ENCODE measurements at regions not wholly inside any gene's neighbourhood (a gene's known extent, or its start where the extent isn't known, plus 50 kb on each side); places are given as distances from the start of the nearest gene placed in this dataset.
A peak's percentile ranks its signal among the peaks of the same experiment; 100 is the strongest.

DNA sequence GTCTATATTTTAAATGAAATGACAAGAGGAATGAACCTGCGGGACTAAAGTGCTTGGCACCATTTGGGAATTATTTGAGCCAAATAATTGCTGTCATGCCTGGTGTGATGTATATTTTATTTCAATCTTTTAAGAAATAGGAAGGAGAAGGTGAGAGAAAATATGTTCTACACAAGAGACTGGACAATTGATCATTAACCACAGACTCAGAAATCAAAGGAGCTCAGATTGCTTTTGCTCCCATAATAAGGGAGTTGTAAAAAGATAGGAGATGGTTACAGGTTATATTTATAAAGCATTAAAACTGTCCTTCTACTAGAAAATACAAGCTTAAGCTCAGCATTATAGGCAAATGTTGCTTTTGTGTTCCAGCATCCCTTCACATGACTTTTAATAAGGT, 515.2 kb upstream of the SULF2 start:
- Histone ChIP-seq H3K4me2 (no peak overlapping the region), H3K9me3 (replicated peaks in 1 of 11) (peaks cover 0 to 14% (median 9%) of the 10 kb centered on the region in 11 experiments; a peak in 16 of 22 replicates), H3K4me1 (peaks cover 0 to 10% (median 6%) of the 10 kb centered on the region in 10 experiments; a peak in 9 of 20 replicates), H3K4me3 (no peak overlapping the region), H3K27me3 (no peaks in the 10 kb centered on the region), H4K20me1 (no peaks in the 10 kb centered on the region), H3K9ac (no peak overlapping the region), H3K36me3 (0 out of 22 replicates have a peak, but pooled peaks cover 0 to 3% (median 0%) of the 10 kb centered on the region in 11 experiments), H3K27ac (no peak overlapping the region)
- no peak for TF ChIP-seq Cebpa-rat (IDR thresholded peaks at IDR 0.05)

DNA sequence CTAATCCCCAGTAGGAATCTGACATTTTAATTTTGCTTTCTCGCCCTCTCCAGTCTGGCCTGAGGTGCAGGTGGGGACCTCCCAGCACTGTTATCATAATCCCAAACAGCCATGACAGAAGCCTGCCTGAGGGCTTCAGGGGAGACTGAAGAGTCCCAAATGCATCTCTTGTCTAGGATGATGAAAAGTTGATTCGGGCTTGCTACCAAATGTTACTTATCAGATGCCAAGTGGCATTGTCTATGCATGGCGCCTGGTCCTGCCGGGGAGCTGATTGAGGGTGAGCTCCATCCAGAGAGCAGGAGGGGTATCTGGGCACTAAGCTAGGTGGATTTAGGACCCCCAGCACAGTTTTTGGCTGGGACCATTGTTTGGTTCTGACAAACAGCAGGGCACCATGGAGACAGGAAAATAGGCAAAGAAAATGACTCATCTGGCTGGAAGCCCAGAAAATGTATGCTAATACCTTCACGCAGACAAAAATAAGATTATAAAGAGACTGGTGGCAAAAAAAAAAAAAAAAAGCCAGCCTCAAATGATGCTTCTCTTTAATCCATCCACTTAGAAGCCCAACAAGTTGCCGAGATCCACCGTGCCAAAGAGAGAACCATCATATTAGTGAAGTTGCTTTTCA, 513.7 kb upstream of the SULF2 start:
- Histone ChIP-seq H3K36me3 (0 out of 22 replicates have a peak, but pooled peaks cover 0 to 3% (median 0%) of the 10 kb centered on the region in 11 experiments), H3K27ac (peak overlapping the region in 2 of 11 experiments; percentile 22 to 64; a peak in 3 of 22 replicates), H3K9ac (no peak overlapping the region; a peak in 1 of 22 replicates), H3K9me3 (replicated peaks in 1 of 11) (peaks cover 0 to 14% (median 9%) of the 10 kb centered on the region in 11 experiments; a peak in 16 of 22 replicates), H3K4me2 (peak overlapping the region in 4 of 11 experiments; percentile 1 to 53 (median 30); a peak in 6 of 22 replicates), H3K4me1 (peaks cover 10 to 22% (median 13%) of the 10 kb centered on the region in 10 experiments), H4K20me1 (no peaks in the 10 kb centered on the region), H3K4me3 (no peak overlapping the region), H3K27me3 (no peaks in the 10 kb centered on the region)
- TF ChIP-seq Cebpa-rat (IDR thresholded peaks at IDR 0.05) = no peak

DNA sequence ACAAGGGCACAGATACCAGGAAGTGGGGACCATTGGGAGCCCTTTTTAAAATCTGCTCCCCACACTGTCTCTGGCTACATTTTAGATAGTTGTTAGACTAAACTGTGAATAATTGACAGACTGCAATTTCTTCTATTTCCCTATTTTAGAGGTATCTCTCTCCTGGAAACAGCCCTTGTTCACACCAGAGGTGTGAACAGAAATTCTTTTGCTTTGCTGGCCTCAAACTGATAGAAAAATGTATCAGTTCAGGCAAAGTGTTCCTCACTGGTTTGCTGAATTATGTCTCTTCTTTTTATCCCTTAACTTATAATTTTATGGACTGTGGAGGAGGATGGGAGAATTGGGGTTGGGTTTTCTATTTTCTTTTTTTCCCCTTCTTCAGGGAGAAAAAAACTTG, 513.2 kb upstream of the SULF2 start:
- peaks cover 0 to 14% (median 9%) of the 10 kb centered on the region in 11 experiments; a peak in 16 of 22 replicates for H3K9me3 ChIP-seq (replicated peaks in 1 of 11)
- no peak overlapping the region; a peak in 1 of 22 replicates for H3K9ac ChIP-seq
- TF ChIP-seq Cebpa-rat (IDR thresholded peaks at IDR 0.05) = no peak
- peak overlapping the region in 1 of 11 experiments; percentile 28; a peak in 2 of 22 replicates for H3K4me2 ChIP-seq
- peaks cover 10 to 26% (median 13%) of the 10 kb centered on the region in 10 experiments for H3K4me1 ChIP-seq
- no peaks in the 10 kb centered on the region for H3K27me3 ChIP-seq
- no peaks in the 10 kb centered on the region for H4K20me1 ChIP-seq
- peak overlapping the region in 2 of 11 experiments; percentile 22 to 64; a peak in 3 of 22 replicates for H3K27ac ChIP-seq
- H3K36me3 ChIP-seq = 0 out of 22 replicates have a peak, but pooled peaks cover 0 to 3% (median 0%) of the 10 kb centered on the region in 11 experiments
- no peak overlapping the region for H3K4me3 ChIP-seq

DNA sequence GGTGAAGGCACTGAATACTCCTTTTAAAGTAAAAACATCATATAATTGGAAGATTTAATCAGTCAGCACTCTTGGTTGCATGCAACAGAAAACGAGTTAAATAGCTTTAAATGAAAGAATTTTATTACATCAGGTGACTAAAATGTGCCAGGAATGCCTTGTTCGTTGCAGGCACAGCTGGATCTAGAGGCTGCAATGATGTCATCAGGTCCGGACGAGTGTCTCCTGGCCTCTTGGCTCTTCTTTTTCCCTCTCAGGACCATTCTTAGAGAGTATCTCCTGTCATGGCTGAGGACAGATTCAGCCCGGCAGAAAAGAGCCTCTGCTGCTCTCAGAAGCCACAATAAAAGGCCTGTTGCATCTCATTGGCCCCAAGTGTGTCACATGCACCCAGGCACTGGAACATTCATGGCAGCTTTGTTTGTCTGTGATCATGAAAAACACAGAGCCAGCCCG, 510.7 kb upstream of the SULF2 start:
- H3K9me3 ChIP-seq (replicated peaks in 1 of 11) = peaks cover 0 to 14% (median 9%) of the 10 kb centered on the region in 11 experiments; a peak in 16 of 22 replicates
- H3K4me3 ChIP-seq = no peak overlapping the region
- no peaks in the 10 kb centered on the region for H3K27me3 ChIP-seq
- no peak for TF ChIP-seq Cebpa-rat (IDR thresholded peaks at IDR 0.05)
- H3K9ac ChIP-seq = no peak overlapping the region
- no peak overlapping the region for H3K27ac ChIP-seq
- H4K20me1 ChIP-seq = no peaks in the 10 kb centered on the region
- peaks cover 10 to 35% (median 16%) of the 10 kb centered on the region in 10 experiments for H3K4me1 ChIP-seq
- 0 out of 22 replicates have a peak overlapping the region, but pooled peaks of 1 of the 11 experiments have one; percentile 6 for H3K4me2 ChIP-seq
- H3K36me3 ChIP-seq = 0 out of 22 replicates have a peak, but pooled peaks cover 0 to 3% (median 0%) of the 10 kb centered on the region in 11 experiments

DNA sequence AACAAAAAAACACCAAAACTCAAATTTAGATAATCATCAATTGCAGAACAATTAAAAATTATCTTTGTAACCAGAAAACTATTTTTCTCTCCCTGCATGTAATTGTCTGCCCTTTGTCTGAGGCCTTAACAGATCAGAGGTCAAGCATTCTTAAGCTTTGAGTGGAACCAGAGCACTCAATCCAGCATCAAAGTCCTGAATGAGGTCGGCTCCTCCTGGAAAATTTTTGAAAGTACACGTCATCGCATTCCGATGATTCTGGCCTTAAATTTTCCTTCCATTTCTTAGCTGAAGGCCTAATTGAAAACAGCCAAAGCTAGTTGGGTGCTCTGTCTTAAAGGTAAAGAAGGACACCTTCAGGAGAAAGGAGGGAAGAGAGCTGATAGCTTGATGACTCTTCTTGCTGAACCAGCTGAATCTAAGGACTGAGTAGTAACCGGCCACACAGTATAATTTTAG, 510.2 kb upstream of the SULF2 start:
- no peak for TF ChIP-seq Cebpa-rat (IDR thresholded peaks at IDR 0.05)
- 0 out of 22 replicates have a peak, but pooled peaks cover 0 to 3% (median 0%) of the 10 kb centered on the region in 11 experiments for H3K36me3 ChIP-seq
- H3K4me1 ChIP-seq = peaks cover 10 to 40% (median 18%) of the 10 kb centered on the region in 10 experiments
- H3K27me3 ChIP-seq = no peaks in the 10 kb centered on the region
- no peaks in the 10 kb centered on the region for H4K20me1 ChIP-seq
- no peak overlapping the region for H3K4me2 ChIP-seq
- peaks cover 0 to 14% (median 9%) of the 10 kb centered on the region in 11 experiments; a peak in 16 of 22 replicates for H3K9me3 ChIP-seq (replicated peaks in 1 of 11)
- no peak overlapping the region for H3K9ac ChIP-seq
- no peak overlapping the region for H3K27ac ChIP-seq
- no peak overlapping the region for H3K4me3 ChIP-seq

DNA sequence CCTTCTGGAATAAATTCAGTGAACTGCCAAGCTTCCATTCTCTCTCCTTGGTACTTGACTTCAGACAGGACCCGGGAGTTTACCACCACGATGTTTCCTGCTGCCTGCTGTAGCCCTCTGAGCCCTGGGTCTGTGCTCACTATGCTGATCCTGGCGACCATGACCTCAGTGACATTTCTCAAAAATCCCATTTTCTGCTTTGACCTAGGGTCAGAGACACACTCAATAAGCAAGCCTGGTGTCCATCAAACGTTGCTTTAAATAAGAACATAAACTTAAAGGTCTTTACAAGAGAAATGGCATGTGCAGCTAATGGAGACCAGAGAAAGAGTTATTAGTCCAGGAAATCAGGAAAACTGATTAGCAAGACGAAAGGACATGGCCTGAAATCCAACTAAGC, 509.7 kb upstream of the SULF2 start:
- Histone ChIP-seq H3K27me3 (no peaks in the 10 kb centered on the region), H4K20me1 (no peaks in the 10 kb centered on the region), H3K9ac (no peak overlapping the region), H3K27ac (0 out of 22 replicates have a peak overlapping the region, but pooled peaks of 1 of the 11 experiments have one; percentile 8), H3K9me3 (replicated peaks in 1 of 11) (peaks cover 0 to 14% (median 9%) of the 10 kb centered on the region in 11 experiments; a peak in 16 of 22 replicates), H3K4me3 (no peak overlapping the region), H3K4me2 (peak overlapping the region in 6 of 11 experiments; percentile 26 to 65 (median 42); a peak in 5 of 22 replicates), H3K36me3 (0 out of 22 replicates have a peak, but pooled peaks cover 0 to 3% (median 0%) of the 10 kb centered on the region in 11 experiments), H3K4me1 (peaks cover 11 to 45% (median 20%) of the 10 kb centered on the region in 10 experiments)
- no peak for TF ChIP-seq Cebpa-rat (IDR thresholded peaks at IDR 0.05)

DNA sequence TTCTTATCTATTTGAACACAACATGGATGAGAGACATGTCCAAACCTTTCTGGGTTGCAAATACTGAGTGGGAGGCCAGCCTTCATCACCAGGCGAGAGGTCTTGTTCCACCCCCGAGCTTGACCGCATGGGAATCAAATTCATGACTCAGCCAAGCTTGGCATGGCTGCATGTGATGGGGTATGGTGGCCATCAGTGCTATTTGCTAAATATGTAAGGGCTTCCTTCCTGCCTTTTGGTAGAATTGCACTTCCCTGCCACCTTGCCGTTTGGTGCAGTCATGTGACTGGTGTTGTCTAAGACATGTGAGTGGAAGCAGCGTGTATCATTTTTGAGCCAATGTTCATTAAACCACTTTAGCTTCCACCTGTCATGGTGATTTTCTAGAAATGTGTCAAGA, 508.9 kb upstream of the SULF2 start:
- H3K27ac ChIP-seq = no peak overlapping the region
- peak overlapping the region; percentile 15 to 65 (median 45); a peak in 20 of 22 replicates for H3K4me2 ChIP-seq
- H3K4me1 ChIP-seq = peaks cover 12 to 45% (median 21%) of the 10 kb centered on the region in 10 experiments
- H3K9ac ChIP-seq = no peak overlapping the region
- H3K36me3 ChIP-seq = 0 out of 22 replicates have a peak, but pooled peaks cover 0 to 3% (median 0%) of the 10 kb centered on the region in 11 experiments
- peaks cover 0 to 14% (median 9%) of the 10 kb centered on the region in 11 experiments; a peak in 16 of 22 replicates for H3K9me3 ChIP-seq (replicated peaks in 1 of 11)
- no peak overlapping the region for H3K4me3 ChIP-seq
- no peak for TF ChIP-seq Cebpa-rat (IDR thresholded peaks at IDR 0.05)
- no peaks in the 10 kb centered on the region for H3K27me3 ChIP-seq
- H4K20me1 ChIP-seq = no peaks in the 10 kb centered on the region

DNA sequence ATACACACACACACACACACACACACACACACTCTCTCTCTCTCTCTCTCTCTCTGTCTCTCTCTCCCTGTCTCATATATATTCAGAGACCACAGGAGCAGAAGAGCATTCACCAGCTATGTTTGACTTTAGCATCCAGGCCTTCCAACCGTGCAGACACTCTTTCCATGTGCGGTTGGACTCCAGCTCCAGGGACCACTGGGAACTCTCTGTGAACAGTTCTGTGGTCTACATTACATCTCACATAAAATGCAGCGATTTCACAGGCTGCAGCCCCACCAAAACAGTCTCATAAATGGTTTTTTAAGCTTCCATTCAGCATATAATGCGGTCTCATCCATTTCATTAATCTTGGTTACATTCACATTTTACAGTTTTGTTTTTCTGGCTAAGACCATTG, 508.4 kb upstream of the SULF2 start:
- Histone ChIP-seq H3K4me3 (no peak overlapping the region), H3K27ac (no peak overlapping the region), H4K20me1 (no peaks in the 10 kb centered on the region), H3K4me2 (peak overlapping the region in 1 of 11 experiments; percentile 26; a peak in 1 of 22 replicates), H3K9ac (no peak overlapping the region), H3K36me3 (0 out of 22 replicates have a peak, but pooled peaks cover 0 to 3% (median 0%) of the 10 kb centered on the region in 11 experiments), H3K9me3 (replicated peaks in 1 of 11) (peaks cover 0 to 14% (median 9%) of the 10 kb centered on the region in 11 experiments; a peak in 16 of 22 replicates), H3K4me1 (peaks cover 11 to 40% (median 19%) of the 10 kb centered on the region in 10 experiments), H3K27me3 (no peaks in the 10 kb centered on the region)
- no peak for TF ChIP-seq Cebpa-rat (IDR thresholded peaks at IDR 0.05)

DNA sequence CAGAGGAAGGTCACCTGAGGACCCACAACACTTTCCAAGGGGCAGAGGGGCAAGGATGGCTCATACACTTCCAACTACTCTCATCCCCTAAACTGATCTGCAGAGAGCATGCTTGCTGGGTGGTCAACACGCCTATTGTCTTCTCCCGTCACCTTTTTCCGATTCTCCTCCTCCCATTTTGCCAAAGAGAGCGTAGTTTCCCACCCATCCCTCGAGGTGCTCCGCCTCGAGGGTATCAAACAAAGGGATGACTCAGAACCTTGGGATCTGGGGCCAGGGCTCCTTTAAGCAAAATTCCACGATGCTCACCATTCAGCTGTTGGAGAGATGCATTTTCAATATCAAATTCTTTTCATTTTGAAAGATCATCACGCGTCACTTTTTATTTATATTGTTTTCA, 507.5 kb upstream of the SULF2 start:
- TF ChIP-seq Cebpa-rat (IDR thresholded peaks at IDR 0.05) = no peak
- no peaks in the 10 kb centered on the region for H4K20me1 ChIP-seq
- H3K9me3 ChIP-seq (replicated peaks in 1 of 11) = peaks cover 0 to 6% (median 2%) of the 10 kb centered on the region in 11 experiments; a peak in 14 of 22 replicates
- peaks cover 11 to 40% (median 19%) of the 10 kb centered on the region in 10 experiments for H3K4me1 ChIP-seq
- no peak overlapping the region for H3K4me2 ChIP-seq
- no peak overlapping the region for H3K27ac ChIP-seq
- no peaks in the 10 kb centered on the region for H3K36me3 ChIP-seq
- H3K27me3 ChIP-seq = no peaks in the 10 kb centered on the region
- H3K9ac ChIP-seq = no peak overlapping the region
- no peak overlapping the region for H3K4me3 ChIP-seq

Measured in BLaER1 treated with 17β-estradiol and CSF1 and Interleukin-3, amounts not matched to agents 10 nM and 100 nM (cell line).